Stimulated activated naive B cell treated with anti-CD40 and anti-IgM and Interleukin-4, amounts not matched to agents 10 μg/mL and 1 μg/mL and 100 μg/mL, for 72 hours (primary cell): ENCODE measurements at regions not wholly inside any gene's neighbourhood (a gene's known extent, or its start where the extent isn't known, plus 50 kb on each side); places are given as distances from the start of the nearest gene placed in this dataset.

Experiments
- ATAC-seq, 2 donors: fragments of 150-1000 bp; cut with Tn5 transposase; replicated peaks; 2 replicates each; pipeline ENCODE4 v1.10.0; 2021; ENCODE audit warnings: moderate library complexity in 1 of 2
- DNase-seq: peaks from one replicate; pipeline ENCODE4 v3.0.0; 2021
- H3K27ac Mint-ChIP-seq: one replicate; pipeline ENCODE4 v1.8.0; 2022; ENCODE audit warnings: mild to moderate bottlenecking, mixed read lengths
- H3K27me3 Mint-ChIP-seq, 2 donors: one replicate each; pipeline ENCODE4 v1.8.0; 2022; ENCODE audit warnings: mixed read lengths in 2 of 2
- H3K36me3 Mint-ChIP-seq, 2 donors: one replicate each; pipeline ENCODE4 v1.8.0; 2022; ENCODE audit warnings: mixed read lengths in 2 of 2, mild to moderate bottlenecking in 1 of 2
- H3K4me1 Mint-ChIP-seq, 2 donors: one replicate each; pipeline ENCODE4 v1.8.0; 2022; ENCODE audit warnings: mixed read lengths in 2 of 2, mild to moderate bottlenecking in 1 of 2
- H3K4me3 Mint-ChIP-seq, 2 donors: one replicate each; pipeline ENCODE4 v1.8.0; 2022; ENCODE audit warnings: mild to moderate bottlenecking in 2 of 2, mixed read lengths in 2 of 2, moderate library complexity in 1 of 2
- H3K9me3 Mint-ChIP-seq, 2 donors: one replicate each; pipeline ENCODE4 v1.8.0; 2022; ENCODE audit warnings: mixed read lengths in 2 of 2, mild to moderate bottlenecking in 1 of 2

DNA sequence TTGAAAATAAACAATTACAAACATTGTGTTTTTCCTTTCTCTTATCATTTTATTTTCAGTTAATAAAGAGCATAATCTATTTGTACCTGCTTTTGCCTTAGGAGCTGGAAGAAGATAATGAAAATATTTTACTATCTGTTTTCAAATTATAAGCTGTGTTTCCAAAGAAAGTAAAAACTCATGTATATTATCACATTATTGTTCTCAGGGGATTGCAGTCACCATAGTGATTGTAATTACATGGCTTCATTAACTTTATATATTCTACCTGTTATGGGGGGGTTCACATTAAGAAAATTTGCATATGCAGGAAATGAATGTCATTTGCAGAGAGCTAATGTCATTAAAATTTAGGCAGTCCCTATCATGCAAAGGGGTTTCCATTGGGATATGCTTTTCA, 542.3 kb downstream of the NXPH1 start:
- DNase-seq, result no peak
- H3K27me3 Mint-ChIP-seq, result no peaks in the 10 kb centered on the region
- no peak overlapping the region for H3K4me3 Mint-ChIP-seq
- no peaks in the 10 kb centered on the region for H3K4me1 Mint-ChIP-seq
- peaks cover 4 to 10% of the 10 kb centered on the region in 2 donors for H3K9me3 Mint-ChIP-seq
- no peak overlapping the region for H3K27ac Mint-ChIP-seq
- ATAC-seq, result no peak
- H3K36me3 Mint-ChIP-seq, result no peaks in the 10 kb centered on the region

DNA sequence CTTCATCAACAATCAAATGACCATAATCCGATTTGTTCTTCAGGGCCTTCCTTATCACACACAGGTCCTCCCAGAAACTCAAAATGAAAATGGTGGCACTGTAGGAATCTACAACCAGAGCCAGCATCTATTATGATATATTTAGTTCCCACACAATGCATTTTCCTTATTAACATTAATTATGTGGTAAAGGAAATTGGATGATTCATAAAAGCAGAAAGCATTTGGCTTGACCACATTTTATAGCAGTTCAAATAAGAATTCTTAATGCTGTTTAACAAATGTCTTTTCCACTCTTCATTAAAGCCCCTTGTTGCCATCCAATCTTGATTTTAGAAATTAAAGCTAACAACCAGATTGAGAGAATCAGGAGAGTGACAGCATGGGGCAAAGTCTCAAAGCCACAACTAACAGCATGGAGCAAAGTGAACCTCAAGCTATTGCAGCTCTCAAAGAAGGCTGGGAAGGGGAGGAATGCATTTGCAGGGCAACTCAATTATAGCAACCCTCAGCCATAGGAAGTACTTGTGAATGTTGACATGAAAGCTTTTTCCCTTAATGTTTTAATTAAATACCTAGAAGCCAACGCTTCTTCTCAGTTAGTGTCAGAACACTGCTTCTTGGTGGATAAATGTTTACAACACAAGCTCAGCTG, 549.1 kb downstream of the NXPH1 start:
- ATAC-seq (no peak), DNase-seq (no peak)
- H3K4me3 Mint-ChIP-seq, result no peak overlapping the region
- H3K9me3 Mint-ChIP-seq, result peaks cover 4 to 13% of the 10 kb centered on the region in 2 donors
- H3K4me1 Mint-ChIP-seq, result no peaks in the 10 kb centered on the region
- no peaks in the 10 kb centered on the region for H3K36me3 Mint-ChIP-seq
- no peak overlapping the region for H3K27ac Mint-ChIP-seq
- no peaks in the 10 kb centered on the region for H3K27me3 Mint-ChIP-seq

DNA sequence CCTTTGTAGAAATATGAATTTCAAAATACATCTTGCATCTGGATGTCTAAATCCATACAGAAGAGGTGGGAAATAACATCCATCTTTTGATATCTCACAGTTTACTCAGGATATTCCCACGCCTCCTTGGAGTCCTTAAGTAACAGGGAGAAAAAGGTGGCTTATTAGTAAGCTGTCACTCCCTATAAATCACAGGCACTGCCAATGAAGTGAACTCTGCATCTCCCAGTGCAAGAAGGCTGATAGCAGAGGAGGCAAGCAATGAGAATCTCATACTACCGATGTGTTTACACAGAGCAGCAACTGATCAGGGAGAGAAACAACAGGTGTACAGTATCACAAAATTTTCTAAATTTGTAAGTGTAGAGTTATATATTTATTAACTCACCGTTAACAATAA, 551.8 kb downstream of the NXPH1 start:
- ATAC-seq, result no peak
- Mint-ChIP-seq H3K9me3 (peaks cover 0 to 7% of the 10 kb centered on the region in 2 donors), H3K27me3 (no peaks in the 10 kb centered on the region), H3K4me3 (no peak overlapping the region), H3K36me3 (no peaks in the 10 kb centered on the region), H3K27ac (no peak overlapping the region), H3K4me1 (no peaks in the 10 kb centered on the region)
- no peak for DNase-seq

DNA sequence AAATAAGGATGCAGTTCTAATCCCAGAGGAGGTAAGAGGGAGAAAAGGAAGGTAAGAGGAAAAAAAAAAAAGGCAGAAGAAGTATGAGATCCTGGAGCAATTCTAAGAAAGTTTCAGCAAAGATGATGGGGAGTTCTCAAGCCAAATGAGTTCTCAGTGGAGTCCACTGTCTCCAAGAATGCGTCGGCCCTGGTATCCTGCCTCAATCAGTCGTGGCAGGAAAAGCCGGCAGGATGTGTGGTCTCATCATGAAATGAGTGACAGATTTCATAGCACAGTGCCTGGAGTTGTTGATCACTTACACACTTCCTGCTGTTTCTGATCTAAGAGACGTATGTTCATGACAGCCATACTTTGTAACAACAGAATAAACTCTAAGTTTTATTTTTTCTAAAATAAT, 554.9 kb downstream of the NXPH1 start:
- ATAC-seq (no peak), DNase-seq (no peak)
- peaks cover 3 to 5% of the 10 kb centered on the region in 2 donors for H3K9me3 Mint-ChIP-seq
- no peaks in the 10 kb centered on the region for H3K4me1 Mint-ChIP-seq
- H3K27me3 Mint-ChIP-seq, result no peaks in the 10 kb centered on the region
- H3K36me3 Mint-ChIP-seq, result no peaks in the 10 kb centered on the region
- H3K27ac Mint-ChIP-seq, result no peak overlapping the region
- H3K4me3 Mint-ChIP-seq, result no peak overlapping the region

DNA sequence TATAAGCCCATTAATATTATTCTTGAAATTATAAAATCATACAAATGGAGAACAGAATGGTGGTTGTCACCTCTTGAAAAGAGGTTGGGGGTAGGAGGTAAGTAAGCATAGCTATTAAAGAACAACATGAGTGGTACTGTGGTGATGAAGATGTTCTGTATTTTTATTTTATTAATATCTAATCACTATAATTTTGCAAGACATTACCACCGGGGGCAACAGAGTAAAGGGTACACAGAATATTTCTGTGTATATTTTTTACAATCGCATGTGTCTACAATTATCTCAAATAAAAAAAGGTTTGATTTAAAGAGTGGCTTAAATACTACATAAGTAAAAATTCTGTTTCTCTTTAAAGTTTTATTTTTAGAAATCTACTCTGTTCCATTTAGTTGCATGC, 557.8 kb downstream of the NXPH1 start:
- DNase-seq (no peak), ATAC-seq (no peak)
- H3K27me3 Mint-ChIP-seq, result no peaks in the 10 kb centered on the region
- H3K4me1 Mint-ChIP-seq, result no peaks in the 10 kb centered on the region
- H3K9me3 Mint-ChIP-seq, result peaks cover 6 to 8% of the 10 kb centered on the region in 2 donors
- H3K36me3 Mint-ChIP-seq, result no peaks in the 10 kb centered on the region
- no peak overlapping the region for H3K27ac Mint-ChIP-seq
- no peak overlapping the region for H3K4me3 Mint-ChIP-seq

DNA sequence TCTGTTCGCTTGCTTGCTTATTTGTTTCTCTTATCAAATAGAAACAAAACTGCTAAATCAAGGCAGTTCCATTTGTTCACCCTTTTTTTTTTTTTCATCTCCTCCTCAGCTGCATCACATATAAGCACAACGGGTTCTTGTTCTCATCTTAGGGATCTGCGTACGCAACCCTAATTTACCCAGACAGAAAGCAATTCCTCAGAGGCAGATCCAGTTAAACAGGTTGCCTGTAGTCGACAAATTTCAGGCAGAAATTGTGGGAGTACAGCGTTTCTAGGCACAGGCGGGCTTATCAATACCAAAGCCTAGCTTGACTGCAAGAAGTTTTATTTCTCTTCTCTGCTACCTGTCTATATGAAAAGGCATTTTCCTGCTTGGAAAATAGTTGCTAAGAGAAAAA, 565.4 kb downstream of the NXPH1 start:
- no peak for ATAC-seq
- no peaks in the 10 kb centered on the region for H3K27me3 Mint-ChIP-seq
- H3K27ac Mint-ChIP-seq, result no peak overlapping the region
- no peak overlapping the region for H3K4me3 Mint-ChIP-seq
- no peak for DNase-seq
- H3K4me1 Mint-ChIP-seq, result no peaks in the 10 kb centered on the region
- peaks cover 2 to 8% of the 10 kb centered on the region in 2 donors for H3K9me3 Mint-ChIP-seq
- H3K36me3 Mint-ChIP-seq, result no peaks in the 10 kb centered on the region

DNA sequence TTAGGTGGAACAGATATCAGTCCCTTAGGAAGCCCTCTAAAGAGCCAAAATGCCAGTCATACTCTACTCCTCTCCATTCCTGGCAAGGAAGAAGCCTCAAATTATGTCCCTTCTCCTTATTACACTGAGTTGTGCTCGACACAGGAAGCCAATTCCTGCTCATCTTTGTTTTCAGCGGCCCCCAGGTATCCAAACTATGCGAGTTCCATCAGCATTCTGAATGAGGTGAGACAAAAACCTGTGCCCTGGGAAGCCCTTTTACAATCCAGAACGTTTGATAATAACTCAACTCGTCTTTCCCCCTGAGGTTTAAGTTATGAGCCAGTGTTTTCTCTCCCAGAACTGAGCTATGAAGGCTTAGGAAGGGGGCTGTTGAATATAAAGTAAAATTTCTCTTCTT, 580.5 kb downstream of the NXPH1 start:
- Mint-ChIP-seq H3K4me3 (no peak overlapping the region), H3K36me3 (no peaks in the 10 kb centered on the region), H3K27me3 (no peaks in the 10 kb centered on the region), H3K4me1 (no peaks in the 10 kb centered on the region), H3K9me3 (peaks cover 5 to 7% of the 10 kb centered on the region in 2 donors), H3K27ac (no peak overlapping the region)
- ATAC-seq (no peak), DNase-seq (no peak)

DNA sequence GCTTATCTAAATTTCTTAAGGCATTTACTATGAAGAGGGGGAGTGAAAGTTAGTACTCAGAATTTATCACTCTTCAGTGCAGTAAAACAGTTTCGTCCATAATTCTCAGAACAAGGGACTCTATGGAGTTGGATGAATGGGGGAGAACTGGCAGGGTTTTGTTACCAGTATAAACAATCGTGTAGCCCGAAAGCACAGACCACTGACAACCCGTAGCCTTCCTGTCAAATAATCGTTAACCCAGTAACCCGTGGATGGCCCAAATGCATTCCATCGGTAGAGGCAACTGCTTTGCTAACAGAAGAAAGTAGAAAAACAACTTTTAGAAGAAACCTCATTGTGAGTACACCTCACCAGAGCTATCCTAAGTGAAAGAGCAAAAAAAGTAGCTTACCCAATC, 583.9 kb downstream of the NXPH1 start:
- Mint-ChIP-seq H3K27ac (no peak overlapping the region), H3K36me3 (no peaks in the 10 kb centered on the region), H3K4me3 (no peak overlapping the region), H3K9me3 (peaks cover 10% of the 10 kb centered on the region in 2 donors), H3K4me1 (no peaks in the 10 kb centered on the region), H3K27me3 (no peaks in the 10 kb centered on the region)
- DNase-seq (no peak), ATAC-seq (no peak)

DNA sequence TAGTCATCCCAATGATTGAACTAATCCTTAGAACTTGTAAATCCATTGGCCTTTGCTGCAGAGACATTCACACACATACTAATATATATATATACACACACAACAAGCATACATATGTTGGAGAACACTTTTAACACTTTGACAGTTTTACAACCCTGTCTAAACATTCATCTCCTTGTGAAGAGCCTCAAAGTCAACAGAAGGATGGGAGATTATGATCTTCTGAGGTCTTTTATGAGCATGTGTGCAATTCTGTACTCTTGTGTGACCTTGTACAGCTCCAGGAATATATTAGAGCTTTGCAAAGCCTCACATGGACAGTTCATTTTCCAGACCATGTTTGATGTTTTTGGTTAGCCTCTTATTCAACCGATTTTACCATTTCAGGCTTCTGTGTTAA, 589.0 kb downstream of the NXPH1 start:
- H3K36me3 Mint-ChIP-seq, result no peaks in the 10 kb centered on the region
- peaks cover 8% of the 10 kb centered on the region in 2 donors for H3K9me3 Mint-ChIP-seq
- H3K4me3 Mint-ChIP-seq, result no peak overlapping the region
- no peak for DNase-seq
- H3K27ac Mint-ChIP-seq, result no peak overlapping the region
- ATAC-seq, result no peak
- H3K4me1 Mint-ChIP-seq, result no peaks in the 10 kb centered on the region
- no peaks in the 10 kb centered on the region for H3K27me3 Mint-ChIP-seq

DNA sequence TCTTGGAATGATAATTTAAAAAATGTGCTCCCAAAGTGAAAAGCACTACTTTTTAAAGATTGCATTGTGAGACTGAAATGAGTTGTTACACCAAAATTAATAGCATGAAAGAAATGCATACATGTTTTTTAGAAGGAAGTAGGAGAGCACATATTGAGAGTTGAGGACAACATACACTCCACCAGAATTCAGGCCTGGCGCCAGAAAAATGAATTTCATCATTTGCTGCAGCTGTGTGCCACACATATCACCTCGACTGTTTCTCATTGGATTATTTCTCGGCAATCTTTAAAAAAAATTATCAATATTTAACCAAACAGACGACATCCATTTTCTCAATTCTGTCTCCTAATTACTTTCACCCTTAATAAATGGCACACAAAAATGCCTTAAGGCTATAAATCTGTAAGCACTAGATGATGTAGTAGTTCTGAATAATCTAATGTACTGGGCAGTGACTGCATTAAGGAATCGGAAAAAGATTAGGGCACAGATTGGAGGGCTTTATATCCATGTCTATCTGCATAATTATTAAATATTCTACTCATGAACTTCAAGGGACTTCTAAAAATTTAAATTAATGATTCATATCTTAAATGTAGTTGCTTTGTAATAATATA, 590.4 kb downstream of the NXPH1 start:
- ATAC-seq, result no peak
- no peaks in the 10 kb centered on the region for H3K4me1 Mint-ChIP-seq

DNA sequence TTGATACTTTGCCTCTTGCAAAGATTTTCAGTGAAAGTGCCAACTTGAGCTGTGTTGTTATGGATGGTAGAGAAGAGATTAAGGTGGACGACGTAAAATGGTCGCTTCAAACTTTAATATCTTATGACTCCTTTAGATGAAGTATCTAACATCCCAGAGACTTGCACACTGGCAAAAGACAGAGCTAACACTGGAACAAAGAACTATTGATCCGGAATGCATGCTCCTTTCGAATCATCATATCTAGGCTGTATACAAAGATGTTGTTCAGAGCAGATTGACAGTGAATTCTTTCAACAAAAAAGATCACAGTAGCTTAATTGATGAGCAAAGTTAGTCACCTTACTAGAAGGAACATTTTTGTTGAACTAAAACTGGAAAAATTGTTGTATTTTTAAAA, 592.7 kb downstream of the NXPH1 start:
- no peak overlapping the region for H3K27ac Mint-ChIP-seq
- ATAC-seq (no peak), DNase-seq (no peak)
- no peak overlapping the region for H3K4me3 Mint-ChIP-seq
- no peaks in the 10 kb centered on the region for H3K36me3 Mint-ChIP-seq
- H3K27me3 Mint-ChIP-seq, result no peaks in the 10 kb centered on the region
- H3K9me3 Mint-ChIP-seq, result peaks cover 2 to 8% of the 10 kb centered on the region in 2 donors
- no peaks in the 10 kb centered on the region for H3K4me1 Mint-ChIP-seq

More for the DNA sequence above, 590.4 kb downstream of the NXPH1 start:
- H3K36me3 Mint-ChIP-seq, result no peaks in the 10 kb centered on the region
- DNase-seq, result no peak
- no peak overlapping the region for H3K4me3 Mint-ChIP-seq
- peaks cover 5 to 8% of the 10 kb centered on the region in 2 donors for H3K9me3 Mint-ChIP-seq
- H3K27ac Mint-ChIP-seq, result no peak overlapping the region
- no peaks in the 10 kb centered on the region for H3K27me3 Mint-ChIP-seq

DNA sequence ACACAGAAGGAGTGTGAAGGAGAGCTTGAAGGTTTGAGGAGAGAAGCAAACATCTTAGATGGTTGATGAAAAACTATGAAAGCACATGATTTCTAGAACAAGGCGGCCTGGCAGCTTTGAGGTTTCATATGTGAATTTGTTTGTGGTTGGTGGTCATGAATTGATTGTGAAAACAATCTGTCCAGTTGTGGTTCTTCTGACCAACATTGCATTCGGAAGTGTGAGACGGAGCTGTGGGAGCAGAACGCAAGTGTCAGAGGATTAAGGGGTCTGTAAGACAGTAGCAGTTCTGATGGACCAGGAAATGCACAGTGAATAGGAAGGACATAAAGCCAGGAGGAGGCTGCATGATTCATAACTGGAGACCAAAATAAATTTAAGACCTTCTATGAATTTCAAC, 594.6 kb downstream of the NXPH1 start:
- H3K4me3 Mint-ChIP-seq, result no peak overlapping the region
- no peaks in the 10 kb centered on the region for H3K27me3 Mint-ChIP-seq
- peaks cover 0 to 2% of the 10 kb centered on the region in 2 donors for H3K9me3 Mint-ChIP-seq
- H3K27ac Mint-ChIP-seq, result no peak overlapping the region
- DNase-seq (no peak), ATAC-seq (no peak)
- no peaks in the 10 kb centered on the region for H3K4me1 Mint-ChIP-seq
- H3K36me3 Mint-ChIP-seq, result no peaks in the 10 kb centered on the region

DNA sequence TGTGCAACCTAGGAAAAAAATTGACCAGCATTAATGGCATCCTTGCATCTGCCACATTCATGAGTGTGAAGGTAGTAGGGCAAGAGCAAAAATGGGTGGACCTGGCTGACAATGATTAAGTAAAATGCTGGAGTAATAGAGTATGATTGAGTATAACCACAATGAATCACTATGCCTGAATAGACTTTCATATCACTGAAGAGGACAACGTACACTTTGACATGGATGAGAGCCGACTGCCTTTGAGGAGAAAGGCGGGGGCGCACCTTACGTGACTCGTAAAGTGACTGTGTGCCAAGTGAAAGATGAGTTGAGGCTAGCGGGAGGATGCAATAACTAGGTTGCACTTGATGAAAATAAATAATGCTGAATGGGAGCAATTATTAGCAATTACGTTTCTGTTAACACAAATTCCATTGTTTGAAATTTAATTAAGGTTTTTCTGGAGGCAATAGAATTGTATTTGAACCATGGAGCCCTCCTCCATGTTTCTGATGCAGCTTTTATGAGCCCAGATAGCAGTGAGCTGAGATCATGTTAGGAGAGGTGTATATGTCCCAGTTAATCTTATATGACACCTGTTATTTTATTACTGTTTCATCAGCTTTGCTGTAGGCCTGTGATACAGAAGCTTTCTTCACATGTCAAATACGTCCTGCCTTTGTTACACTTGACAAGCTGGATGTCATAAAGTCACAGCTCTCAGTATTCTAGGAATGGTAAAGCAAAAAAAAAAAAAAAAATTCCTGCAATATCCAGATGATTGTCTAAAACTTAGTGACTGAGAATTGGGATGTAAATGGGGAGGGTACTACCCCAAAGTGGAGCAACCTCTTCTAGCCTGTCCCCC, 596.5 kb downstream of the NXPH1 start:
- Mint-ChIP-seq H3K36me3 (no peaks in the 10 kb centered on the region), H3K4me1 (no peaks in the 10 kb centered on the region), H3K9me3 (peaks cover 0 to 2% of the 10 kb centered on the region in 2 donors), H3K27me3 (no peaks in the 10 kb centered on the region), H3K27ac (no peak overlapping the region), H3K4me3 (no peak overlapping the region)
- ATAC-seq (no peak), DNase-seq (no peak)

DNA sequence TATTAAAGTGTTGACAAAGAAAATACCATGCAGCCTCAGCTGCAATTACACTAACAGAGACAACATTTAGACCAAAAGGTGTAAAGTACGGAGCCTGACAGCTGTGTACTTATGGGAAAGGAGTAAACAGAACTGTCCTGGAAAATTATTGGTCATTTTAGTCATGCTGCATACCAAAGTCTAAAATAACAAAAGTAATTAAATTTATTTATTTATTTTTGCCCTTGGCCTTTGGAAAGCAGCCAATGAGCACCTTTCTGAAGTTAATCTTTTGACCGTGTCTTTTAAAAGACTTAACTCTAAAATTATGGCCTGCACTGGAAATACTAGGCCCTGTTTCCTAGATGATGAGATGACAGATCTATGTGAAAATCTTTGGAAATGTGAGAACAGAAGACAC, 597.6 kb downstream of the NXPH1 start:
- Mint-ChIP-seq H3K4me1 (no peaks in the 10 kb centered on the region), H3K9me3 (peaks cover 0 to 2% of the 10 kb centered on the region in 2 donors), H3K27me3 (no peaks in the 10 kb centered on the region), H3K27ac (no peak overlapping the region), H3K36me3 (no peaks in the 10 kb centered on the region), H3K4me3 (no peak overlapping the region)
- ATAC-seq (no peak), DNase-seq (no peak)

DNA sequence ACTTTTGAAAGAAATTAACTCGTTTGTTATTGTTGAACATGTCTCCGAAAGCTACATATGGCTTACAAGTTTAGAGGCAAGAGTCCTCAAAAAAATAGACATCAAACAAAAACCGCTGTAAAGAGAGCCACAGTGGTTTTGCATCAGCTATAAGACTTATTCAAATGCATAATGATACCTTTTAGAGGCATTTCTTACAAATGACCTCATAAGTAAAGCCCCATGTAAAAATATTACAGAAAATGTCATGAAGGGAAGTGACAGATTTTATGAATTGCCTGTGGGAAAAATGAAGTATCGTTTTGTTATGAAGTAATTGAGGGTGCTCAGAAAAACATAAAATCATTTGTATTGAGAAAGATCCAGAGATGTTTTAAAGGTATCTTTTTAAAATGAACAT, 598.0 kb downstream of the NXPH1 start:
- Mint-ChIP-seq H3K36me3 (no peaks in the 10 kb centered on the region), H3K4me1 (no peaks in the 10 kb centered on the region), H3K27ac (no peak overlapping the region), H3K9me3 (peaks cover 0 to 2% of the 10 kb centered on the region in 2 donors), H3K4me3 (no peak overlapping the region), H3K27me3 (no peaks in the 10 kb centered on the region)
- DNase-seq (no peak), ATAC-seq (no peak)
